ENCODE measurements at regions not wholly inside any gene's neighbourhood (a gene's known extent, or its start where the extent isn't known, plus 50 kb on each side); places are given as distances from the start of the nearest gene placed in this dataset.
A peak's percentile ranks its signal among the peaks of the same experiment; 100 is the strongest.

- intact Hi-C loops (cut with micrococcal nuclease): no loop called here
- no peak for TF ChIP-seq CTCF (IDR thresholded peaks at IDR 0.05; ENCODE audit: borderline replicate concordance)
Observed at GRCh38 chr13:103757361-103757760, 691.1 kb upstream of the SLC10A2 start.

GRCh38 chr13:103754783-103755182 is 688.6 kb upstream of the SLC10A2 start:
- no peaks in the 10 kb centered on the region for H3K9me3 ChIP-seq (replicated peaks)
- H3K36me3 ChIP-seq: no peaks in the 10 kb centered on the region
- no peak overlapping the region for H3K27ac ChIP-seq (replicated peaks)
- H3K27me3 ChIP-seq (ENCODE audit: low read depth): no peaks in the 10 kb centered on the region
- DNase-seq: no peak
- no peak for TF ChIP-seq CTCF (IDR thresholded peaks at IDR 0.05; ENCODE audit: borderline replicate concordance)
- H3K4me1 ChIP-seq: no peaks in the 10 kb centered on the region
- intact Hi-C loops (cut with micrococcal nuclease): no loop called here
- H3K4me3 ChIP-seq: no peak overlapping the region

More at GRCh38 chr13:103757361-103757760, 691.1 kb upstream of the SLC10A2 start:
- H3K4me1 ChIP-seq: no peaks in the 10 kb centered on the region
- no peaks in the 10 kb centered on the region for H3K27me3 ChIP-seq (ENCODE audit: low read depth)
- H3K9me3 ChIP-seq (replicated peaks): no peaks in the 10 kb centered on the region
- DNase-seq: no peak
- H3K27ac ChIP-seq (replicated peaks): no peak overlapping the region
- H3K36me3 ChIP-seq: no peaks in the 10 kb centered on the region
- H3K4me3 ChIP-seq: no peak overlapping the region

GRCh38 chr13:103734837-103735236 is 668.6 kb upstream of the SLC10A2 start:
- intact Hi-C loops (cut with micrococcal nuclease): no loop called here
- no peak for TF ChIP-seq CTCF (IDR thresholded peaks at IDR 0.05; ENCODE audit: borderline replicate concordance)
- no peak for DNase-seq
- H3K9me3 ChIP-seq (replicated peaks): no peaks in the 10 kb centered on the region
- no peak overlapping the region for H3K27ac ChIP-seq (replicated peaks)
- no peaks in the 10 kb centered on the region for H3K4me1 ChIP-seq
- H3K4me3 ChIP-seq: no peak overlapping the region
- H3K27me3 ChIP-seq (ENCODE audit: low read depth): no peaks in the 10 kb centered on the region
- no peaks in the 10 kb centered on the region for H3K36me3 ChIP-seq

- no peak for TF ChIP-seq CTCF (IDR thresholded peaks at IDR 0.05; ENCODE audit: borderline replicate concordance)
- Histone ChIP-seq H3K4me1 (no peaks in the 10 kb centered on the region), H3K4me3 (no peak overlapping the region), H3K27me3 (ENCODE audit: low read depth) (no peaks in the 10 kb centered on the region), H3K27ac (replicated peaks) (no peak overlapping the region), H3K9me3 (replicated peaks) (no peaks in the 10 kb centered on the region), H3K36me3 (no peaks in the 10 kb centered on the region)
- no peak for DNase-seq
- intact Hi-C loops (cut with micrococcal nuclease): no loop called here
Observed at GRCh38 chr13:103731959-103732358, 665.7 kb upstream of the SLC10A2 start.

- TF ChIP-seq CTCF (IDR thresholded peaks at IDR 0.05; ENCODE audit: borderline replicate concordance): no peak
- Histone ChIP-seq H3K9me3 (replicated peaks) (no peaks in the 10 kb centered on the region), H3K4me3 (no peak overlapping the region), H3K27ac (replicated peaks) (no peak overlapping the region), H3K36me3 (no peaks in the 10 kb centered on the region), H3K4me1 (no peaks in the 10 kb centered on the region), H3K27me3 (ENCODE audit: low read depth) (no peaks in the 10 kb centered on the region)
- DNase-seq: peak; percentile 62
- intact Hi-C loops (cut with micrococcal nuclease): no loop called here
Observed at GRCh38 chr13:103730407-103730806, 664.2 kb upstream of the SLC10A2 start.

- TF ChIP-seq CTCF (IDR thresholded peaks at IDR 0.05; ENCODE audit: borderline replicate concordance): no peak
- no peaks in the 10 kb centered on the region for H3K27me3 ChIP-seq (ENCODE audit: low read depth)
- H3K36me3 ChIP-seq: no peaks in the 10 kb centered on the region
- no peaks in the 10 kb centered on the region for H3K9me3 ChIP-seq (replicated peaks)
- H3K27ac ChIP-seq (replicated peaks): no peak overlapping the region
- no peaks in the 10 kb centered on the region for H3K4me1 ChIP-seq
- DNase-seq: no peak
- no peak overlapping the region for H3K4me3 ChIP-seq
- intact Hi-C loops (cut with micrococcal nuclease): no loop called here
Observed at GRCh38 chr13:103726808-103727207, 660.6 kb upstream of the SLC10A2 start.
